ENCODE measurements at regions not wholly inside any gene's neighbourhood (a gene's known extent, or its start where the extent isn't known, plus 50 kb on each side); places are given as distances from the start of the nearest gene placed in this dataset.

DNA sequence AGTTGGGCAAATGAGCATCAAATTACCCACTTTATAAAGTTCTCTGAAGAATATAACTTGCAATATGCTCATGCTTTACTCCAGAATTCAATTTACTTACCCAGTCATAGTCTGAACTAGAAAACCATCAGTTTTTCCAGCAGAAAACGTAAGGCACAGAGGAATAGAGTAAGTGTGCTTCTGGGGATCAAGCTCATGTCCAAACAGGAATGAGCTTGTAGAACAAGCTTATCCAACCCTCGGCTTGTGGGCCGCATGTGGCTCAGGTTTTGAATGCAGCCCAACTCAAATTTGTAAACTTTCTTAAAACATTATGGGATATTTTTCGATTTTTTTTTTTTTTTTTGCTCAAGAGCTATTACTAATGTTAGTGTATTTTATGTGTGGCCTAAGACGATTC is 308.5 kb upstream of the KLF12 start (continued):
- TF ChIP-seq, protein P1, sequence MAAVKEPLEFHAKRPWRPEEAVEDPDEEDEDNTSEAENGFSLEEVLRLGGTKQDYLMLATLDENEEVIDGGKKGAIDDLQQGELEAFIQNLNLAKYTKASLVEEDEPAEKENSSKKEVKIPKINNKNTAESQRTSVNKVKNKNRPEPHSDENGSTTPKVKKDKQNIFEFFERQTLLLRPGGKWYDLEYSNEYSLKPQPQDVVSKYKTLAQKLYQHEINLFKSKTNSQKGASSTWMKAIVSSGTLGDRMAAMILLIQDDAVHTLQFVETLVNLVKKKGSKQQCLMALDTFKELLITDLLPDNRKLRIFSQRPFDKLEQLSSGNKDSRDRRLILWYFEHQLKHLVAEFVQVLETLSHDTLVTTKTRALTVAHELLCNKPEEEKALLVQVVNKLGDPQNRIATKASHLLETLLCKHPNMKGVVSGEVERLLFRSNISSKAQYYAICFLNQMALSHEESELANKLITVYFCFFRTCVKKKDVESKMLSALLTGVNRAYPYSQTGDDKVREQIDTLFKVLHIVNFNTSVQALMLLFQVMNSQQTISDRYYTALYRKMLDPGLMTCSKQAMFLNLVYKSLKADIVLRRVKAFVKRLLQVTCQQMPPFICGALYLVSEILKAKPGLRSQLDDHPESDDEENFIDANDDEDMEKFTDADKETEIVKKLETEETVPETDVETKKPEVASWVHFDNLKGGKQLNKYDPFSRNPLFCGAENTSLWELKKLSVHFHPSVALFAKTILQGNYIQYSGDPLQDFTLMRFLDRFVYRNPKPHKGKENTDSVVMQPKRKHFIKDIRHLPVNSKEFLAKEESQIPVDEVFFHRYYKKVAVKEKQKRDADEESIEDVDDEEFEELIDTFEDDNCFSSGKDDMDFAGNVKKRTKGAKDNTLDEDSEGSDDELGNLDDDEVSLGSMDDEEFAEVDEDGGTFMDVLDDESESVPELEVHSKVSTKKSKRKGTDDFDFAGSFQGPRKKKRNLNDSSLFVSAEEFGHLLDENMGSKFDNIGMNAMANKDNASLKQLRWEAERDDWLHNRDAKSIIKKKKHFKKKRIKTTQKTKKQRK (IDR thresholded peaks at IDR 0.05; ENCODE audit: borderline replicate concordance, low read depth, low read length) = no peak
- TF ChIP-seq, protein P2, sequence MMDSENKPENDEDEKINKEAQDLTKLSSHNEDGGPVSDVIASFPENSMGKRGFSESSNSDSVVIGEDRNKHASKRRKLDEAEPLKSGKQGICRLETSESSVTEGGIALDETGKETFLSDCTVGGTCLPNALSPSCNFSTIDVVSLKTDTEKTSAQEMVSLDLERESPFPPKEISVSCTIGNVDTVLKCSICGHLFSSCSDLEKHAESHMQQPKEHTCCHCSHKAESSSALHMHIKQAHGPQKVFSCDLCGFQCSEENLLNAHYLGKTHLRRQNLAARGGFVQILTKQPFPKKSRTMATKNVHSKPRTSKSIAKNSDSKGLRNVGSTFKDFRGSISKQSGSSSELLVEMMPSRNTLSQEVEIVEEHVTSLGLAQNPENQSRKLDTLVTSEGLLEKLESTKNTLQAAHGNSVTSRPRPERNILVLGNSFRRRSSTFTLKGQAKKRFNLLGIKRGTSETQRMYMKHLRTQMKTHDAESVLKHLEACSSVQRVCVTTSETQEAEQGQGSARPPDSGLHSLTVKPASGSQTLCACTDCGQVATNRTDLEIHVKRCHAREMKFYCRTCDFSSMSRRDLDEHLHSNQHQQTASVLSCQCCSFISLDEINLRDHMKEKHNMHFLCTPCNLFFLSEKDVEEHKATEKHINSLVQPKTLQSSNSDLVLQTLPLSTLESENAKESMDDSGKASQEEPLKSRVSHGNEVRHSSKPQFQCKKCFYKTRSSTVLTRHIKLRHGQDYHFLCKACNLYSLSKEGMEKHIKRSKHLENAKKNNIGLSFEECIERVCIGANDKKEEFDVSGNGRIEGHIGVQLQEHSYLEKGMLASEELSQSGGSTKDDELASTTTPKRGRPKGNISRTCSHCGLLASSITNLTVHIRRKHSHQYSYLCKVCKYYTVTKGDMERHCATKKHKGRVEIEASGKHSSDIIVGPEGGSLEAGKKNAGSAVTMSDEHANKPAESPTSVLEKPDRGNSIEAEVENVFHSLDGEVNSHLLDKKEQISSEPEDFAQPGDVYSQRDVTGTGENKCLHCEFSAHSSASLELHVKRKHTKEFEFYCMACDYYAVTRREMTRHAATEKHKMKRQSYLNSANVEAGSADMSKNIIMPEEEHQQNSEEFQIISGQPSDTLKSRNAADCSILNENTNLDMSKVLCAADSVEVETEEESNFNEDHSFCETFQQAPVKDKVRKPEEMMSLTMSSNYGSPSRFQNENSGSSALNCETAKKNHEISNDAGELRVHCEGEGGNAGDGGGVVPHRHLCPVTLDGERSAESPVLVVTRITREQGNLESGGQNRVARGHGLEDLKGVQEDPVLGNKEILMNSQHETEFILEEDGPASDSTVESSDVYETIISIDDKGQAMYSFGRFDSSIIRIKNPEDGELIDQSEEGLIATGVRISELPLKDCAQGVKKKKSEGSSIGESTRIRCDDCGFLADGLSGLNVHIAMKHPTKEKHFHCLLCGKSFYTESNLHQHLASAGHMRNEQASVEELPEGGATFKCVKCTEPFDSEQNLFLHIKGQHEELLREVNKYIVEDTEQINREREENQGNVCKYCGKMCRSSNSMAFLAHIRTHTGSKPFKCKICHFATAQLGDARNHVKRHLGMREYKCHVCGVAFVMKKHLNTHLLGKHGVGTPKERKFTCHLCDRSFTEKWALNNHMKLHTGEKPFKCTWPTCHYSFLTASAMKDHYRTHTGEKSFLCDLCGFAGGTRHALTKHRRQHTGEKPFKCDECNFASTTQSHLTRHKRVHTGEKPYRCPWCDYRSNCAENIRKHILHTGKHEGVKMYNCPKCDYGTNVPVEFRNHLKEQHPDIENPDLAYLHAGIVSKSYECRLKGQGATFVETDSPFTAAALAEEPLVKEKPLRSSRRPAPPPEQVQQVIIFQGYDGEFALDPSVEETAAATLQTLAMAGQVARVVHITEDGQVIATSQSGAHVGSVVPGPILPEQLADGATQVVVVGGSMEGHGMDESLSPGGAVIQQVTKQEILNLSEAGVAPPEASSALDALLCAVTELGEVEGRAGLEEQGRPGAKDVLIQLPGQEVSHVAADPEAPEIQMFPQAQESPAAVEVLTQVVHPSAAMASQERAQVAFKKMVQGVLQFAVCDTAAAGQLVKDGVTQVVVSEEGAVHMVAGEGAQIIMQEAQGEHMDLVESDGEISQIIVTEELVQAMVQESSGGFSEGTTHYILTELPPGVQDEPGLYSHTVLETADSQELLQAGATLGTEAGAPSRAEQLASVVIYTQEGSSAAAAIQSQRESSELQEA (IDR thresholded peaks at IDR 0.05; ENCODE audit: low read depth) = no peak
- TF ChIP-seq, protein P3, sequence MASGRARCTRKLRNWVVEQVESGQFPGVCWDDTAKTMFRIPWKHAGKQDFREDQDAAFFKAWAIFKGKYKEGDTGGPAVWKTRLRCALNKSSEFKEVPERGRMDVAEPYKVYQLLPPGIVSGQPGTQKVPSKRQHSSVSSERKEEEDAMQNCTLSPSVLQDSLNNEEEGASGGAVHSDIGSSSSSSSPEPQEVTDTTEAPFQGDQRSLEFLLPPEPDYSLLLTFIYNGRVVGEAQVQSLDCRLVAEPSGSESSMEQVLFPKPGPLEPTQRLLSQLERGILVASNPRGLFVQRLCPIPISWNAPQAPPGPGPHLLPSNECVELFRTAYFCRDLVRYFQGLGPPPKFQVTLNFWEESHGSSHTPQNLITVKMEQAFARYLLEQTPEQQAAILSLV (tag; IDR thresholded peaks at IDR 0.05) = no peak
- TF ChIP-seq ADNP (tag; IDR thresholded peaks at IDR 0.05) = no peak
- TF ChIP-seq ASH1L (IDR thresholded peaks at IDR 0.05; ENCODE audit: borderline replicate concordance, low read depth, partially characterized antibody) = no peak
- no peak for TF ChIP-seq ZBTB1 (CRISPR knock-in tag; IDR thresholded peaks at IDR 0.05; ENCODE audit: borderline replicate concordance, low read depth)
- TF ChIP-seq, protein P4, sequence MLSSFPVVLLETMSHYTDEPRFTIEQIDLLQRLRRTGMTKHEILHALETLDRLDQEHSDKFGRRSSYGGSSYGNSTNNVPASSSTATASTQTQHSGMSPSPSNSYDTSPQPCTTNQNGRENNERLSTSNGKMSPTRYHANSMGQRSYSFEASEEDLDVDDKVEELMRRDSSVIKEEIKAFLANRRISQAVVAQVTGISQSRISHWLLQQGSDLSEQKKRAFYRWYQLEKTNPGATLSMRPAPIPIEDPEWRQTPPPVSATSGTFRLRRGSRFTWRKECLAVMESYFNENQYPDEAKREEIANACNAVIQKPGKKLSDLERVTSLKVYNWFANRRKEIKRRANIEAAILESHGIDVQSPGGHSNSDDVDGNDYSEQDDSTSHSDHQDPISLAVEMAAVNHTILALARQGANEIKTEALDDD (IDR thresholded peaks at IDR 0.05) = no peak
- no peak for TF ChIP-seq PML (IDR thresholded peaks at IDR 0.05; ENCODE audit: low read length)
- no peak for TF ChIP-seq MEF2A (IDR thresholded peaks at IDR 0.05; ENCODE audit: control insufficient read depth, low read depth, low read length)
- no peak for TF ChIP-seq SMAD4 (CRISPR knock-in tag; conservative IDR thresholded peaks at IDR 0.05)
- TF ChIP-seq, protein P5, sequence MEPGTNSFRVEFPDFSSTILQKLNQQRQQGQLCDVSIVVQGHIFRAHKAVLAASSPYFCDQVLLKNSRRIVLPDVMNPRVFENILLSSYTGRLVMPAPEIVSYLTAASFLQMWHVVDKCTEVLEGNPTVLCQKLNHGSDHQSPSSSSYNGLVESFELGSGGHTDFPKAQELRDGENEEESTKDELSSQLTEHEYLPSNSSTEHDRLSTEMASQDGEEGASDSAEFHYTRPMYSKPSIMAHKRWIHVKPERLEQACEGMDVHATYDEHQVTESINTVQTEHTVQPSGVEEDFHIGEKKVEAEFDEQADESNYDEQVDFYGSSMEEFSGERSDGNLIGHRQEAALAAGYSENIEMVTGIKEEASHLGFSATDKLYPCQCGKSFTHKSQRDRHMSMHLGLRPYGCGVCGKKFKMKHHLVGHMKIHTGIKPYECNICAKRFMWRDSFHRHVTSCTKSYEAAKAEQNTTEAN (CRISPR knock-in tag; IDR thresholded peaks at IDR 0.05) = no peak

Measured in K562 (cell line).